HG03095 (cell line): ENCODE measurements at regions not wholly inside any gene's neighbourhood (a gene's known extent, or its start where the extent isn't known, plus 50 kb on each side); places are given as distances from the start of the nearest gene placed in this dataset.

Experiments used
- ATAC-seq: cut with Tn5 transposase; IDR thresholded peaks from one replicate; pipeline ENCODE4 v1.9.1; 2021; ENCODE audit warnings: moderate library complexity; ENCODE audit not compliant: unreplicated experiment

GRCh38 chr12:28601570-28602058 lies 411.4 kb downstream of the CCDC91 start:
- ATAC-seq: no peak

- no peak for ATAC-seq
Measured at GRCh38 chr12:28602786-28603185, 412.5 kb downstream of the CCDC91 start.

GRCh38 chr12:28603239-28603638 lies 413.0 kb downstream of the CCDC91 start:
- ATAC-seq: no peak

GRCh38 chr12:28603801-28604200 lies 413.5 kb downstream of the CCDC91 start:
- no peak for ATAC-seq

GRCh38 chr12:28604240-28604639 lies 414.0 kb downstream of the CCDC91 start:
- ATAC-seq: no peak

- ATAC-seq: no peak
Measured at GRCh38 chr12:28606967-28607557, 416.8 kb downstream of the CCDC91 start.

- no peak for ATAC-seq
Measured at GRCh38 chr12:28610401-28611114, 420.3 kb downstream of the CCDC91 start.

GRCh38 chr12:28611115-28611435 lies 420.8 kb downstream of the CCDC91 start:
- ATAC-seq: no peak

- no peak for ATAC-seq
Measured at GRCh38 chr12:28611449-28611848, 421.2 kb downstream of the CCDC91 start.

GRCh38 chr12:28618171-28618570 lies 427.9 kb downstream of the CCDC91 start:
- no peak for ATAC-seq

GRCh38 chr12:28618772-28619171 lies 428.5 kb downstream of the CCDC91 start:
- ATAC-seq: no peak

- ATAC-seq: no peak
Measured at GRCh38 chr12:28620281-28620680, 430.0 kb downstream of the CCDC91 start.

GRCh38 chr12:28622406-28622805 lies 432.1 kb downstream of the CCDC91 start:
- ATAC-seq: no peak

GRCh38 chr12:28626504-28626903 lies 436.2 kb downstream of the CCDC91 start:
- no peak for ATAC-seq

- no peak for ATAC-seq
Measured at GRCh38 chr12:28629691-28630090, 439.4 kb downstream of the CCDC91 start.

- ATAC-seq: no peak
Measured at GRCh38 chr12:28631831-28632230, 441.6 kb downstream of the CCDC91 start.

GRCh38 chr12:28640519-28640918 lies 450.3 kb downstream of the CCDC91 start:
- no peak for ATAC-seq

- ATAC-seq: no peak
Measured at GRCh38 chr12:28645436-28645835, 455.2 kb downstream of the CCDC91 start.

- ATAC-seq: no peak
Measured at GRCh38 chr12:28645891-28646290, 455.6 kb downstream of the CCDC91 start.

- ATAC-seq: no peak
Measured at GRCh38 chr12:28650906-28651305, 460.6 kb downstream of the CCDC91 start.

- ATAC-seq: no peak
Measured at GRCh38 chr12:28652239-28652638, 462.0 kb downstream of the CCDC91 start.

- no peak for ATAC-seq
Measured at GRCh38 chr12:28681980-28682379, 467.1 kb upstream of the FAR2 start.

- no peak for ATAC-seq
Measured at GRCh38 chr12:28683366-28683765, 465.7 kb upstream of the FAR2 start.
